Body of pancreas (tissue), 4 donors: ENCODE measurements at regions not wholly inside any gene's neighbourhood (a gene's known extent, or its start where the extent isn't known, plus 50 kb on each side); places are given as distances from the start of the nearest gene placed in this dataset.

Source experiments
- ATAC-seq: fragments of 150-250 bp; one replicate; pipeline ENCODE4 v1.9.1; 2016
- DNase-seq, 4 donors: peaks; one replicate each; pipeline ENCODE4 v3.0.0-alpha.2; 2019
- H3K27ac ChIP-seq, 4 donors: fragments of 200-600 bp; sonication (generic); 1 replicate in 3 of 4; 2 replicates in 1 of 4; pipeline versions ENCODE4 v1.5.1 to v1.6.1; 2016 to 2019; ENCODE audit warnings: mild to moderate bottlenecking in 1 of 4, mixed read lengths in 1 of 4, moderate library complexity in 1 of 4
- H3K27me3 ChIP-seq, 2 donors: fragments of 200-600 bp; sonication (generic); one replicate each; pipeline ENCODE4 v1.6.0; 2016; ENCODE audit warnings: mild to moderate bottlenecking in 1 of 2
- H3K36me3 ChIP-seq, 2 donors: fragments of 200-600 bp; sonication (generic); replicated peaks in 1 of 2; 2 replicates each; pipeline ENCODE4 v1.5.1; 2016; ENCODE audit warnings: low read depth in 2 of 2; ENCODE audit not compliant: insufficient read depth in 1 of 2
- H3K4me1 ChIP-seq: fragments of 200-600 bp; sonication (generic); one replicate; pipeline ENCODE4 v1.6.0; 2016
- H3K4me3 ChIP-seq, 2 donors: fragments of 200-600 bp; sonication (generic); 1 replicate in 1 of 2; 2 replicates in 1 of 2; pipeline ENCODE4 v1.5.1; 2016 to 2019
- H3K9me3 ChIP-seq, 3 donors: fragments of 200-600 bp; sonication (generic); 1 replicate in 2 of 3; 2 replicates in 1 of 3; pipeline ENCODE4 v1.5.1; 2016
- POLR2A ChIP-seq, 3 donors: fragments of 450-650 bp; IDR thresholded peaks; one replicate each; pipeline ENCODE4 v1.6.1; 2016; ENCODE audit warnings: antibody characterized with exemption in 3 of 3, mild to moderate bottlenecking in 2 of 3
- WGBS, 2 donors: methylation state at CpG; one replicate each; pipeline ENCODE4 v1.1.5; 2017; 5-methylcytosine and 5-hydroxymethylcytosine counted together
- intact Hi-C: fragments of 100-400 bp; cut with DNase I; formaldehyde crosslinking; loops from one replicate; pipeline ENCODE4 v1.15.1; 2023
- TF ChIP-seq, protein P1 (sequence below), 7 experiments: fragments of 450-650 bp in 4 of 7; fragments of 200-600 bp in 3 of 7; sonication (generic) in 3 of 7; IDR thresholded peaks; one replicate each; pipeline ENCODE4 v1.5.1; 2016 to 2019; ENCODE audit warnings: antibody characterized with exemption in 7 of 7

GRCh38 chr14:81868172-81868571, 334.5 kb upstream of the SEL1L start:
- WGBS, 2 donors: 66 to 82% methylated on average over 5 of the region's 5 CpGs
- H3K27me3 ChIP-seq: no peaks in the 10 kb centered on the region
- intact Hi-C loops: no loop called here
- ATAC-seq (no peak), DNase-seq (no peak)
- no peaks in the 10 kb centered on the region for H3K36me3 ChIP-seq
- TF ChIP-seq POLR2A (IDR thresholded peaks at IDR 0.05): no peak
- TF ChIP-seq, protein P1, sequence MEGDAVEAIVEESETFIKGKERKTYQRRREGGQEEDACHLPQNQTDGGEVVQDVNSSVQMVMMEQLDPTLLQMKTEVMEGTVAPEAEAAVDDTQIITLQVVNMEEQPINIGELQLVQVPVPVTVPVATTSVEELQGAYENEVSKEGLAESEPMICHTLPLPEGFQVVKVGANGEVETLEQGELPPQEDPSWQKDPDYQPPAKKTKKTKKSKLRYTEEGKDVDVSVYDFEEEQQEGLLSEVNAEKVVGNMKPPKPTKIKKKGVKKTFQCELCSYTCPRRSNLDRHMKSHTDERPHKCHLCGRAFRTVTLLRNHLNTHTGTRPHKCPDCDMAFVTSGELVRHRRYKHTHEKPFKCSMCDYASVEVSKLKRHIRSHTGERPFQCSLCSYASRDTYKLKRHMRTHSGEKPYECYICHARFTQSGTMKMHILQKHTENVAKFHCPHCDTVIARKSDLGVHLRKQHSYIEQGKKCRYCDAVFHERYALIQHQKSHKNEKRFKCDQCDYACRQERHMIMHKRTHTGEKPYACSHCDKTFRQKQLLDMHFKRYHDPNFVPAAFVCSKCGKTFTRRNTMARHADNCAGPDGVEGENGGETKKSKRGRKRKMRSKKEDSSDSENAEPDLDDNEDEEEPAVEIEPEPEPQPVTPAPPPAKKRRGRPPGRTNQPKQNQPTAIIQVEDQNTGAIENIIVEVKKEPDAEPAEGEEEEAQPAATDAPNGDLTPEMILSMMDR (IDR thresholded peaks at IDR 0.05): no peak
- no peaks in the 10 kb centered on the region for H3K9me3 ChIP-seq
- H3K27ac ChIP-seq: no peak overlapping the region
- H3K4me1 ChIP-seq: no peaks in the 10 kb centered on the region
- H3K4me3 ChIP-seq: no peak overlapping the region

GRCh38 chr14:81871706-81872105, 338.1 kb upstream of the SEL1L start:
- no peak for DNase-seq
- intact Hi-C loops: no loop called here
- H3K36me3 ChIP-seq: no peaks in the 10 kb centered on the region
- H3K27ac ChIP-seq: no peak overlapping the region
- ATAC-seq: no peak
- H3K9me3 ChIP-seq: peaks cover 0 to 13% (median 0%) of the 10 kb centered on the region in 3 donors
- no peak overlapping the region for H3K4me3 ChIP-seq
- no peaks in the 10 kb centered on the region for H3K4me1 ChIP-seq
- TF ChIP-seq, protein P1 (IDR thresholded peaks at IDR 0.05): no peak
- no peak for TF ChIP-seq POLR2A (IDR thresholded peaks at IDR 0.05)
- WGBS, 2 donors: 83 to 98% methylated on average over 2 of the region's 2 CpGs
- H3K27me3 ChIP-seq: no peaks in the 10 kb centered on the region

GRCh38 chr14:81884382-81884781, 350.7 kb upstream of the SEL1L start:
- Histone ChIP-seq H3K4me3 (no peak overlapping the region), H3K4me1 (no peaks in the 10 kb centered on the region), H3K36me3 (no peaks in the 10 kb centered on the region), H3K27me3 (no peaks in the 10 kb centered on the region), H3K27ac (no peak overlapping the region), H3K9me3 (no peaks in the 10 kb centered on the region)
- 17 to 31% methylated on average over 1 of the region's 1 CpG for WGBS, 2 donors
- no peak for ATAC-seq
- TF ChIP-seq, protein P1 (IDR thresholded peaks at IDR 0.05): no peak
- no peak for TF ChIP-seq POLR2A (IDR thresholded peaks at IDR 0.05)
- no peak for DNase-seq
- intact Hi-C loops: no loop called here

DNA sequence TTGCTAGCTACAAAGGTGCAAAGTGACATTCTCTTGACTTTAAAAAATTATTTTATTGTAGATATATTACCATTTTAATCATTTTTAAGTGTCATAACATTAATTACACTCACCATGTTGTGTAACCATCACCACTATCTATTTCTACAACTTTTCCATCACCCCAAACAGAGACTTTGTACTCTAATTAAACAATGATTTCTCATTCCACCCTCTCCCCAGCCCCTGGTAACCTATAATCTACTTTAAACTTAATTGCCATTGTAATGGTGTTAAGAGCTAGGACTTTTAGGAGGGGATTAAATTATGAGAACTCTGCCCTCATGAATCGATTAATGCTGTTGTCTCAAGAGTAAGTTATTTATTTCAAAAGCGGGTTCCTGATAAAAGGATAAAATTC, 352.9 kb upstream of the SEL1L start:
- Histone ChIP-seq H3K36me3 (no peaks in the 10 kb centered on the region), H3K4me1 (no peaks in the 10 kb centered on the region), H3K27me3 (no peaks in the 10 kb centered on the region), H3K27ac (no peak overlapping the region), H3K4me3 (no peak overlapping the region), H3K9me3 (no peaks in the 10 kb centered on the region)
- DNase-seq: no peak
- 84 to 85% methylated on average over 2 of the region's 2 CpGs for WGBS, 2 donors
- intact Hi-C loops: no loop called here
- ATAC-seq: no peak
- TF ChIP-seq POLR2A (IDR thresholded peaks at IDR 0.05): no peak

- Histone ChIP-seq H3K36me3 (no peaks in the 10 kb centered on the region), H3K27me3 (no peaks in the 10 kb centered on the region), H3K9me3 (no peaks in the 10 kb centered on the region), H3K4me3 (no peak overlapping the region), H3K4me1 (no peaks in the 10 kb centered on the region), H3K27ac (no peak overlapping the region)
- intact Hi-C loops: no loop called here
- WGBS, 2 donors: 42 to 46% methylated on average over 2 of the region's 2 CpGs
- TF ChIP-seq, protein P1 (IDR thresholded peaks at IDR 0.05): no peak
- no peak for TF ChIP-seq POLR2A (IDR thresholded peaks at IDR 0.05)
- DNase-seq: no peak
- ATAC-seq: no peak
Measured at GRCh38 chr14:81889529-81889928, 355.9 kb upstream of the SEL1L start.
